ENCODE measurements at regions not wholly inside any gene's neighbourhood (a gene's known extent, or its start where the extent isn't known, plus 50 kb on each side); places are given as distances from the start of the nearest gene placed in this dataset.

GRCh38 chr4:24328310-24328709, 256.0 kb downstream of the DHX15 start:
- no peaks in the 10 kb centered on the region for H3K36me3 ChIP-seq (ENCODE audit: low read length)
- H3K9ac ChIP-seq (ENCODE audit: low read length): no peak overlapping the region
- TF ChIP-seq CTCF (IDR thresholded peaks at IDR 0.05; ENCODE audit: insufficient read depth, low read length, poor library complexity, severe bottlenecking) (no peak), EZH2phosphoT487 (conservative IDR thresholded peaks at IDR 0.05; ENCODE audit: low read length) (no peak)
- no peaks in the 10 kb centered on the region for H3K79me2 ChIP-seq (ENCODE audit: insufficient read depth, low read length)
- H3K9me2 ChIP-seq (replicated peaks; ENCODE audit: insufficient read depth, low read length): no peaks in the 10 kb centered on the region
- no peaks in the 10 kb centered on the region for H3K9me3 ChIP-seq (ENCODE audit: insufficient read depth, low read length)
- H3K27me3 ChIP-seq (ENCODE audit: low read length): no peaks in the 10 kb centered on the region
- H3K27ac ChIP-seq (ENCODE audit: low read depth, low read length): no peak overlapping the region
- H3K4me2 ChIP-seq (ENCODE audit: low read depth, low read length, poor library complexity, severe bottlenecking): no peak overlapping the region
- H4K20me1 ChIP-seq (ENCODE audit: low read depth, low read length): no peaks in the 10 kb centered on the region
- H3F3A ChIP-seq (ENCODE audit: insufficient read depth): no peaks in the 10 kb centered on the region
- no peak overlapping the region for H3K4me3 ChIP-seq (ENCODE audit: insufficient read depth, low read length, poor library complexity, severe bottlenecking)
- no peak overlapping the region for H2AFZ ChIP-seq (ENCODE audit: low read depth, low read length, severe bottlenecking)

- Histone ChIP-seq H3K36me3 (ENCODE audit: low read length) (no peaks in the 10 kb centered on the region), H4K20me1 (ENCODE audit: low read depth, low read length) (no peaks in the 10 kb centered on the region), H3K9ac (ENCODE audit: low read length) (no peak overlapping the region), H3K79me2 (ENCODE audit: insufficient read depth, low read length) (no peaks in the 10 kb centered on the region), H3K9me3 (ENCODE audit: insufficient read depth, low read length) (no peaks in the 10 kb centered on the region), H3K9me2 (replicated peaks; ENCODE audit: insufficient read depth, low read length) (0 out of 2 replicates have a peak, but pooled peaks cover 3% of the 10 kb centered on the region), H2AFZ (ENCODE audit: low read depth, low read length, severe bottlenecking) (no peak overlapping the region), H3K4me3 (ENCODE audit: insufficient read depth, low read length, poor library complexity, severe bottlenecking) (no peak overlapping the region), H3K27ac (ENCODE audit: low read depth, low read length) (no peak overlapping the region), H3K4me2 (ENCODE audit: low read depth, low read length, poor library complexity, severe bottlenecking) (no peak overlapping the region), H3F3A (ENCODE audit: insufficient read depth) (no peaks in the 10 kb centered on the region), H3K27me3 (ENCODE audit: low read length) (no peaks in the 10 kb centered on the region)
- TF ChIP-seq EZH2phosphoT487 (conservative IDR thresholded peaks at IDR 0.05; ENCODE audit: low read length) (no peak), CTCF (IDR thresholded peaks at IDR 0.05; ENCODE audit: insufficient read depth, low read length, poor library complexity, severe bottlenecking) (no peak)
These were observed 261.4 kb downstream of the DHX15 start for GRCh38 chr4:24322995-24323394.

GRCh38 chr4:24322511-24322910, 261.8 kb downstream of the DHX15 start:
- Histone ChIP-seq H3K9ac (ENCODE audit: low read length) (no peak overlapping the region), H4K20me1 (ENCODE audit: low read depth, low read length) (no peaks in the 10 kb centered on the region), H3K36me3 (ENCODE audit: low read length) (no peaks in the 10 kb centered on the region), H3K9me3 (ENCODE audit: insufficient read depth, low read length) (no peaks in the 10 kb centered on the region), H3K79me2 (ENCODE audit: insufficient read depth, low read length) (no peaks in the 10 kb centered on the region), H2AFZ (ENCODE audit: low read depth, low read length, severe bottlenecking) (no peak overlapping the region), H3K4me3 (ENCODE audit: insufficient read depth, low read length, poor library complexity, severe bottlenecking) (no peak overlapping the region), H3K9me2 (replicated peaks; ENCODE audit: insufficient read depth, low read length) (0 out of 2 replicates have a peak, but pooled peaks cover 3% of the 10 kb centered on the region), H3K4me2 (ENCODE audit: low read depth, low read length, poor library complexity, severe bottlenecking) (no peak overlapping the region), H3K27ac (ENCODE audit: low read depth, low read length) (no peak overlapping the region), H3F3A (ENCODE audit: insufficient read depth) (no peaks in the 10 kb centered on the region), H3K27me3 (ENCODE audit: low read length) (no peaks in the 10 kb centered on the region)
- TF ChIP-seq CTCF (IDR thresholded peaks at IDR 0.05; ENCODE audit: insufficient read depth, low read length, poor library complexity, severe bottlenecking) (no peak), EZH2phosphoT487 (conservative IDR thresholded peaks at IDR 0.05; ENCODE audit: low read length) (no peak)

All from SU-DHL-6 (cell line).